OCI-LY7 (cell line): ENCODE measurements at regions not wholly inside any gene's neighbourhood (a gene's known extent, or its start where the extent isn't known, plus 50 kb on each side); places are given as distances from the start of the nearest gene placed in this dataset.

Experiments used
- BruUV-seq: library from RNA; stranded (reverse); fragments of 400-500 nt; replicated peaks from 2 replicates; lab custom pipeline; 2021; lab: Mats Ljungman, UMichigan
- CTCF ChIA-PET: fragments of 300-600 bp; sonication (Branson Sonifier 250); formaldehyde crosslinking; loops from one replicate; lab custom pipeline; 2022; ENCODE audit warnings: antibody characterized with exemption; ENCODE audit not compliant: unreplicated experiment; lab: Charles Lee
- POLR2A ChIA-PET: fragments of 300-600 bp; sonication (Branson Sonifier 250); formaldehyde crosslinking; loops from one replicate; lab custom pipeline; 2022; ENCODE audit warnings: antibody characterized with exemption; lab: Charles Lee
- DNase-seq: peaks from one replicate; pipeline ENCODE4 v3.0.0-alpha.2; 2015; ENCODE audit warnings: low spot score
- H2AFZ ChIP-seq: fragments of 200-600 bp; sonication (generic), shearing (Covaris generic); 2 replicates; pipeline ENCODE4 v1.6.1; 2014; ENCODE audit warnings: mild to moderate bottlenecking, antibody characterized with exemption, low read length, moderate library complexity
- H3K27ac ChIP-seq: fragments of 200-600 bp; sonication (generic); 2 replicates; pipeline ENCODE4 v1.5.1; 2014; ENCODE audit warnings: mixed run types, low read depth, mild to moderate bottlenecking, moderate library complexity, low read length, inconsistent platforms; ENCODE audit not compliant: poor library complexity, severe bottlenecking
- H3K36me3 ChIP-seq: fragments of 200-600 bp; sonication (generic); 2 replicates; pipeline ENCODE4 v1.6.1; 2014; ENCODE audit warnings: mild to moderate bottlenecking, antibody characterized with exemption, low read length, moderate library complexity, mixed read lengths; ENCODE audit not compliant: insufficient read depth
- H3K4me1 ChIP-seq: fragments of 200-600 bp; sonication (generic); 2 replicates; pipeline ENCODE4 v1.5.1; 2014; ENCODE audit warnings: mild to moderate bottlenecking, low read length; ENCODE audit not compliant: insufficient read depth, poor library complexity, severe bottlenecking
- H3K4me2 ChIP-seq: fragments of 200-600 bp; sonication (generic); 2 replicates; pipeline ENCODE4 v1.6.1; 2014; ENCODE audit warnings: mild to moderate bottlenecking, low read length
- H3K4me3 ChIP-seq: fragments of 200-600 bp; sonication (generic); 2 replicates; pipeline ENCODE4 v1.5.1; 2014; ENCODE audit warnings: mild to moderate bottlenecking, low read depth, low read length; ENCODE audit not compliant: poor library complexity, severe bottlenecking
- H3K79me2 ChIP-seq: fragments of 200-600 bp; sonication (generic); 2 replicates; pipeline ENCODE4 v1.6.1; 2016; ENCODE audit warnings: low read depth, mild to moderate bottlenecking, low read length, moderate library complexity, mixed read lengths; ENCODE audit not compliant: insufficient read depth
- H3K9me2 ChIP-seq: fragments of 200-600 bp; sonication (generic); 2 replicates; pipeline ENCODE4 v1.6.1; 2016; ENCODE audit warnings: mild to moderate bottlenecking, low read length, mixed read lengths; ENCODE audit not compliant: insufficient read depth
- H3K9me3 ChIP-seq: fragments of 200-600 bp; sonication (generic); 2 replicates; pipeline ENCODE4 v1.6.1; 2014; ENCODE audit warnings: mild to moderate bottlenecking, mixed run types, low read length, mixed read lengths
- H4K20me1 ChIP-seq: fragments of 200-600 bp; sonication (generic); 2 replicates; pipeline ENCODE4 v1.6.1; 2014; ENCODE audit warnings: mild to moderate bottlenecking, antibody characterized with exemption, low read length, moderate library complexity, mixed read lengths; ENCODE audit not compliant: insufficient read depth
- CTCF ChIP-seq: fragments of 200-600 bp; sonication (generic); conservative IDR thresholded peaks from 2 replicates; pipeline ENCODE4 v1.5.1; 2014; ENCODE audit warnings: mild to moderate bottlenecking, antibody characterized with exemption, low read length, moderate library complexity, mixed read lengths
- EZH2phosphoT487 ChIP-seq: fragments of 200-600 bp; sonication (generic); IDR thresholded peaks from 2 replicates; pipeline ENCODE4 v1.6.1; 2018; ENCODE audit warnings: low read depth, borderline replicate concordance, mild to moderate bottlenecking, mixed run types, antibody characterized with exemption, low read length, moderate library complexity, mixed read lengths
- intact Hi-C: fragments of 100-400 bp; cut with micrococcal nuclease; formaldehyde crosslinking; loops from one replicate; pipeline ENCODE4 v1.10.0; 2022; ENCODE audit not compliant: unreplicated experiment

DNA sequence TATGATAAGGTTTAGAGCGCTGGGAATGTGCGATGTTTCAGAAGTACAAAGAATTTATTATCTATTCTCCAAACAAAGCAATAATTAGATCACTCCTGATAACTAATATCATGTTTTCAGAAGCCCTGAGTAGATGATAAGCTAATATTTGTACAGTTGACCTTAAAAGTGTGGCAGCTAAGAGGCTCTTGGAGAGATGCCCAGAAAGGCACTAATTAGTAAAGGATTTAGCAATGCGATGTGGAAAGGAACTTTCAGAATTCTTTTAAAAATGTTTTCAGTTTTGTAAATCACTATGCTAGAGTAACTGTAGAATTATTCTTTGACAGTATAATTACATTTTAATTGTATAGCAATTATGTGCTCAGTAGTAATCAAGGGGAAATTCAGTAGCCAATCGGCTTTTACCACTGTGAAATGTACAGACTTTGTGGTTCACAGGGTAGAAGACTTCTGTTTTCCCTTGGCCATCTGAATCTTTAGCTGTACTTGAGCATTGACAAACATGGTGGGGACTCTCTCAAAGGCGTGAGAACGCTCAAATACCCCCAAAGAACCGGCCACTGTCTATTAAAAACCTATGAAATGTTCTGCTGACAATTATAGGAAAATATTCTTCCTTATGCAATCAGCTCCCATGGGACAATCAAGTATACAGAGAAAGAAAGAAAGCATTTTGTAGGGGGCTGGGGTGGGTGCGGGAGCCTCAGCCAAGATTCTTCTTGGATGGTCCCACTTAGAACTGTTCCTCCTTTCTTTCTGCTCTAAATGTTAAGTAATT, 262.8 kb upstream of the AGAP1 start:
- no peak for DNase-seq
- Histone ChIP-seq H3K27ac (no peak overlapping the region), H3K4me1 (no peaks in the 10 kb centered on the region), H3K4me2 (no peak overlapping the region), H3K9me2 (no peaks in the 10 kb centered on the region), H3K79me2 (no peaks in the 10 kb centered on the region), H3K9me3 (no peaks in the 10 kb centered on the region), H3K4me3 (no peak overlapping the region), H4K20me1 (no peaks in the 10 kb centered on the region; the same call in 1 of the 2 replicates), H2AFZ (no peak overlapping the region), H3K36me3 (no peaks in the 10 kb centered on the region)
- intact Hi-C loops, result no loop called here
- POLR2A ChIA-PET, result interaction anchor here (0.8 kb wide), 1 partner anchor 551 kb away, joined by 3 read pairs; no protein-coding TSS in a partner anchor
- no TSS peak for BruUV-seq
- TF ChIP-seq EZH2phosphoT487 (no peak), CTCF (no peak)
- CTCF ChIA-PET, result no interaction called here

DNA sequence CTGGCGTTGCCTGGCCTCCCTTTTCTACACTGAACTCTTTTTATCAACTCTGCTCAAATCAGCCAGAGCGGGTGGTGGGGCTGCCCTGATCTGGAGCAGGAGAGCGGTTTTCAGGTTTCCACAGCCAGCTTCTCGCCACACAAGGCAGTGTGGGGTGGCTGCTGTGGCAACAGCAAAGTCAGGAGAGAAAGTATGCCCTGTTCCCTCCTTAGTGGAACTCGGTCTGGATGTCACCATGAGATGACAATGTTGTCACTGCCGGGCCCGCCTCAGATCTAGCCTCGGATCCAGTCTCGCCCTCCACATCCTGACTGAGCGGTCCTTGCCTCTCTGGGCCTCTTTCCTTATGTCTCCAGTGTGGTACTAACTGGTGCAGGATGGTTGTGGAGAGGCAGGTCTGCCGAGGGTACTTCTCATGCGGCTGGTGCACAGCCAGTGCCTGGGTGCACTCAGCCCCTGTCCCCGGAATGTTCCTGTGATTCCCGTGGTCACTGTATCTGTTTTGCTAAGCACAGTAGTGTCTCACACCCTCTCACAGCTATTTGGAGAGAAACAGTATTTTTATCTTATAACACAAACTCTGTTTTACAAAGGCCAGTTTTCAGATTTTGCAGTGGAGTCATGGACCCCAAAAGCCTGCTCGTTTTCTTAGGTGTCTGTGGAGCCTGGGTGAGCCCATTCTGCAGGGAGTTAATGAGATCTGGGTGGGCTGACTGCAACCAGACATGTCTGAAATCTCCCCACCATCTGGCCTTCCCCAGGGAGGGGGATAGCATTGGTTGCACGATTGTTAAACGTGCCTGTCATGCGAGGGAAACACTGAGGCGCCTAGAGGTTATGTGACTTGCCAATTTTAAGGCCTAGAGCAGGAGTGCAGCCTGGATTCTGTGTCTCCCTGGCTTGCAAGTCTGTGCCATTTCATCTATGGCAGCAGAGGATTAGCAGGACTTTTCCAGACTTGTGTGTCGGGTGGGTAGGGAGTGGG, 261.1 kb upstream of the AGAP1 start:
- no peak overlapping the region for H2AFZ ChIP-seq
- H3K36me3 ChIP-seq, result no peaks in the 10 kb centered on the region
- intact Hi-C loops, result no loop called here
- TF ChIP-seq CTCF (no peak), EZH2phosphoT487 (no peak)
- H3K27ac ChIP-seq, result no peak overlapping the region
- no peaks in the 10 kb centered on the region for H3K9me2 ChIP-seq
- no TSS peak for BruUV-seq
- H3K9me3 ChIP-seq, result no peaks in the 10 kb centered on the region
- no peak overlapping the region for H3K4me3 ChIP-seq
- H3K79me2 ChIP-seq, result no peaks in the 10 kb centered on the region
- H3K4me2 ChIP-seq, result no peak overlapping the region
- H3K4me1 ChIP-seq, result no peaks in the 10 kb centered on the region
- ChIA-PET POLR2A (no interaction called here), CTCF (no interaction called here)
- H4K20me1 ChIP-seq, result no peaks in the 10 kb centered on the region; the same call in 1 of the 2 replicates
- DNase-seq, result no peak
